ENCODE measurements at regions not wholly inside any gene's neighbourhood (a gene's known extent, or its start where the extent isn't known, plus 50 kb on each side); places are given as distances from the start of the nearest gene placed in this dataset.

GRCh38 chr2:164079258-164079657, 343.4 kb upstream of the FIGN start:
- DNase-seq, result no peak

DNA sequence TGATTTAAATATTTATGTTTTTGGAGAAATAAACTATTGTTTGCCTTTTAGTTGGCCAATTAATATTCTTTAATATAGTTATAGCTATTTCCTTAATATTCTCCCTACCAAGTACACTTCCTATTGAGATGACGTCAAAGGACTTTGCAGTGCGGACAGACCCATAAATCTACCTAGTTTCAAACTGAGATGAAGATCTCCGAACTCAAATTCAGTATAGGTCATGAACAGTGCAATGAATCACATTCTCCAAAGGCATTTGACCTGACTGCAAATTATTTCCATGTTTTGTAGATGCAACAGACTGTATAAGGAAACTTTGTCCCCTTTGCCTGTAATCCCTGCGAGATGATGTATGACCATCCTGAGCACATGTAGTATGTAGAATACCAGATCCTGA, 342.6 kb upstream of the FIGN start:
- DNase-seq, result no peak

- DNase-seq, result peak; percentile 56
These were observed 337.6 kb upstream of the FIGN start for GRCh38 chr2:164073101-164074074.

GRCh38 chr2:164069540-164069939, 333.7 kb upstream of the FIGN start:
- DNase-seq, result no peak

GRCh38 chr2:164068063-164068462, 332.3 kb upstream of the FIGN start:
- no peak for DNase-seq

DNA sequence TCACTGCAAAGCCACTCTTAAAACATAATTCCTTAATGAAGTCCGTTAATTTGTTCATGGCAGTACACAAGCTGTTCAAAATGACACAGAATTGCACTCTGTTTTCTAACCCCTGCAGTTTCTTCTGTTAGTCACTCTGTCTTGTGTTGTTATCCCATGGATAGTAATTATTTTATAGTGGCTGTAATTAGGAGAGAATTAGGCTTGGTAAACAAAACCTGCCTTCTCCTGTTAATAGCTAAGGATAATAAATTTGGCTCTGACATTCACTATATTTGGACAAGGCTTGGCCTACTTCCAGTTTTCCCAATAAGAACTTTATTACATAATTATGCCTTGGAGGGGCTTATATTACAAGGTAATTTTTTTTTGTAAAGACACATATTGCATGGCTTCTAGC, 330.3 kb upstream of the FIGN start:
- no peak for DNase-seq

GRCh38 chr2:164065038-164065437, 329.2 kb upstream of the FIGN start:
- DNase-seq, result no peak

- no peak for DNase-seq
These were observed 325.4 kb upstream of the FIGN start for GRCh38 chr2:164061129-164061746.

DNA sequence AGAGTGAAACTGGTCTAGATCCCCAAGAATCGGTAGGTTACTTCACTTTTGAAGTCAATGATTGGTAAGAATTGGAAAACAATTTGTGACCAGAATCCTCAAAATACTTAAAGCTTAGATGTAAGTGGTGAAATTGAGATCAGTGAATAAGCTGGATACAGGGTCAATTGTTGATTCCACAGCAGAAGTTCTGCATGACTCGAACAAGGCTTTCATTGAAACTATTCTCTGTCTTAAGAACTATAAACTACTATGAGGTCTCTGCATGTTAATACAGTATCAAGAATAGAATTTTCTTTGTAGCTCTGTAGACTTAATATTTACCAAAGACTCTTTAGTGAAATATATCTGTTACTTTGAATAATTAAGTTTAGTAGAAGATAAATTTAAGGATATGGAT, 324.2 kb upstream of the FIGN start:
- no peak for DNase-seq

- DNase-seq, result no peak
These were observed 319.8 kb upstream of the FIGN start for GRCh38 chr2:164055623-164056022.

DNA sequence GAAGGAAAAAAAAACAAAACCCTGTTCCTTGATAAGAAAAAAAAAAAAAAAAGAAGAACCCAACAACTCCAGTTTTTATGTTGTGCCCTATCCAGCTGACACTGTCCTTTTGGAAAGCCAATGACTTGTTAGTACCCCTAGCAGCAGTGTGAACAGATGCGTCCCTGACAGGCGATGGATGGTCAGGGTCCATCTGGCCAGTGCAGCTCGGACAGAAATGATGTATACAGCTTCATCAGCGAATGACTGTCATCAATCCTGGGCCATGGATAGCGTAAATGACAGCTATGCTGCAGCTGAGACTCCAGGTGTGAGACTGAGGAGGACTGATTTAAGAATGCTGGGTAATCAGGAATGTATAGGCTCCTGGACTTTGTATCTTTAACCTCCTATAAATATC, 318.8 kb upstream of the FIGN start:
- no peak for DNase-seq

DNA sequence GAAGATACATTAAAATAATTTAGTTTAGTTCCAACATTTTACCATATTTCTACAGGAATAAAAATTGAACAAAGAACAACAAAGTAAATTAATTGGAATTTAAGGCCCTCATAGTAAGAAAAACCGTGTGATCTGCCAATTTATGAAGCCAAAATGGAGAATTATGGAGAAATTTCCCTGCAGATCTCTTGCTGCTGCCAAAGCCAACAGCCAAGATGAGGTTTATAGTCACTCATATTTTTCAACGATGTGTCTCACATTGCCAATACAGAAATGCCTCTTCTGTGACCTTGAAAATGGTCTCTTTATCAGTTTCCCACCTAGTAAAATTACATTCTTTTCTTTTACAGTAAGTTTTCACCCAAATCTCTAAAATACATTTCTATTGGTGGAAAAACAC, 317.2 kb upstream of the FIGN start:
- DNase-seq, result no peak

DNA sequence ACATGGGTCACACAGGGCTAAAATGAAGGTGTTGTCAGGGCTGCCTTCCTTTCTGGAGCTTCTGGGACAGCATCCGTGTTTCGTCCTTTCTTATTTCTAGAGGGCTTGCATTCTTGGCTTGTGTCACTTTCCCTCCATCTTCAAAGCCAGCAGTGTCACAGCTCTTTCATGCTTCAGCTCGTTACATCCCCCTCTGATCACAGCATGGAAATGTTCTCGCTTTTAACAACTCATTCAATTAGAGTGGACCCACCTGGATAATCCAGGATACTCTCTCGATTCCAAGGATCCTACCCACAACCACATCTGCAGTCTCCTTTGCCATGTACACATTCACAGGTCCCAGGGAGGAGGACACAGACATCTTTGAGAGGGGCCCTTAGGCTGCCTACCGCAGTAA, 316.2 kb upstream of the FIGN start:
- no peak for DNase-seq

DNA sequence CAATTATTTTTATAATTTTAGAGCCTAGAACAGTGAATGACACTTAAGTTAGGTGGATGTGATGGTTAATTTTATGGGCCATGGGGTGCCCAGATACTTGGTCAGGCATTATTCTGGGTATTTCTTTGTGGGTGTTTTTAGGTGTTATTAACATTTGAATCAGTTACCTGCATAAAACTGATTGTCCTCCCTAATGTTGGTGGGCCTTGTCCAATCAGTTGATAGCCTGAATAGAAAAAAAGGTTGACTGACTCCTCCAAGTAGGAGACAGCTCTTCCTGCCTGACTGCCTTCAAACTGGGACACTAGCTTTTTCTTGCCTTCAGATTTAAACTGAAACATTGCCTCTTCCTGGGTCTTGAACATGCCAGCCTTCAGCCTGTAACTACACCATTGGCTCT, 312.9 kb upstream of the FIGN start:
- no peak for DNase-seq

DNA sequence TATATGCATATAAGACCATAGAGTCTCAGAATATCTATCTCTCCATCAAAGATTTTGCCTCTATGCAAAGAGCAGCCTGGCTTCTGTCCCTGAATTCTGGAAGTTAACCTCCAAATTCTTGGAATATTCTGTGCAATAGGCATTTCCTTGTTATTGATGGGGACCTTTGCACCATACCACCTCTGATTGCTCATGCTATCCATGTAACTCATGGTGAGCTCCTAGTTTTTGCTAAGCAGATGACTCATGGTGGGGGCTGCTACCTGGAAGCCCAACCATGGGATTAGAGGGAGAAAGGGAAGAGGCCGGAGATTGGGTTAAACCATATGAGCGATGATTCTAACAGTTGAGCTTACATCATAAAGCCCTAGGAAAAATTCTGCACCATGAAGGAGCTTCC, 310.2 kb upstream of the FIGN start:
- no peak for DNase-seq

GRCh38 chr2:164044622-164045021, 308.8 kb upstream of the FIGN start:
- no peak for DNase-seq

DNA sequence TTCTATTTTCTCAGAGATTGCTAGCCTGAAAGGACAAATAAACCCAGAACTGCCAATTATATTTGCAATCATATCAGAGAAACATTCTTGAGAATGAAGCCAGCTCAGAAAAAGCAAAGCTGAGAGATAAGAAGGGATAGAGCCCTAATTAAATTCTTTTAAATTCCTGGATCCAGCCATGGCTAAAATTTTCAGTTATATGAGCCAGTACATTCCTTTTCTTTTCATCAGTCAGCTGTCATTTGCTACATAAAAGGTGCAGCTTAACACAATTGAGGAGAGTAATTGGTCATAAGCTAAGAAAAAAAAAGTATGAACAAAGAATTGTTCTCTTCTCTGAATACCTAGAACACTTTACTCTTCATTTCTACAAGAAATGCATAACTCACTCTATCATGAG, 303.5 kb upstream of the FIGN start:
- no peak for DNase-seq

- no peak for DNase-seq
These were observed 297.2 kb upstream of the FIGN start for GRCh38 chr2:164032995-164033394.

DNA sequence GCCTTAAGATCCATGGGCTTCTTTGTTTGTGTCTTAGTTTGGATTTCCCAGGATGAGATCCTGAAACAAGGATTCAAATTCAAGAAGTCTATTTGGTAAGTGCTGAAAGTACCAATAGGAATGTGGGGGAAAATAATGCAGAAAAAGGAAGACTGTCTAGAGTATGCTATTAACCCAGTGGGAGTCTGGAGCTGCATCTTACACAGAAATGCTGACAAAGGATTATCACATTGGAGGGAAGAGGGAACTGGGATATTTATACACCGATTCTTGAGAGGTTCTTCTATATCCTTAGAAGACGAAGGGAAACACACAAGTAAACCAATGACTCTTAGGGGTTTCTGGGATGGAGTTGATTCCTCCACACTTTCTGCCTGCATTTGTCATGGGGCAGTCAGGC, 294.8 kb upstream of the FIGN start:
- DNase-seq, result no peak

GRCh38 chr2:164028814-164029534, 293.2 kb upstream of the FIGN start:
- DNase-seq, result no peak

DNA sequence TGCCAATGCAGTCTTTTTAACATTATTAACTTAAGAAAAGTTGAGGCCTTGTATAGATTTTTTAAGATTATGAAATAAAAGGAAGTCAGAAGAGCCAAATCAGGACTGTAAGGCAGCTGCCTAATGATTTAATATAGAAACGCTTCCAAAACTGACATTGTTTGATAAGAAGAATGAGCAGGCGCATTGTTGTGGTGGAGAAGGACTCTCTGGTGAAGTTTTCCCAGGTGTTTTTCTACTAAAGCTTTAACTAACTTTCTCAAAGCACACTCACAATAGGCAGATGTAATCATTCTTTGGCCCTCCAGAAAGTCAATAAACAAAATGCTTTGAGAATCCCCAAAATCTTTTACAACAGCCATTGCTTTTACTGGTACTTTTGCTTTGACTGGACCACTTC, 288.6 kb upstream of the FIGN start:
- DNase-seq, result no peak

DNA sequence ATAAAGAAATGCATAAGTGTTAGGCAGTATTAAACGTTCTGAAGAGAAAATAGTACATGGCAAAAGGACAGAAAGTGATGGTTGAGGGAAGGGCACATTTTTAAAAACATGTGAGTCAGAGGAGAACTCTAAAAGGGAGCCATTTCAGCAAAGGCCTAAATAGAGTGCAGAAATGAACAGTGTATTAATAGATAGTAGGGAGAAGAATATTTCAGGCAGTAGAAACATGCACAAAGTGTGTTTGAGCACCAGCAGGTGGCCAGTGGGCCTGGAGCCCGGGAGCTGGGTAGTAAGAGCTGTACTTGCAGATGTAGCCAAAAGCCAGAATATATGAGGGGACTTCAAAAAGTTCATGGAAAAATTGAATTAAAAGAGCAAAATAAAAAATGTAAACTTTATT, 288.1 kb upstream of the FIGN start:
- DNase-seq, result no peak

DNA sequence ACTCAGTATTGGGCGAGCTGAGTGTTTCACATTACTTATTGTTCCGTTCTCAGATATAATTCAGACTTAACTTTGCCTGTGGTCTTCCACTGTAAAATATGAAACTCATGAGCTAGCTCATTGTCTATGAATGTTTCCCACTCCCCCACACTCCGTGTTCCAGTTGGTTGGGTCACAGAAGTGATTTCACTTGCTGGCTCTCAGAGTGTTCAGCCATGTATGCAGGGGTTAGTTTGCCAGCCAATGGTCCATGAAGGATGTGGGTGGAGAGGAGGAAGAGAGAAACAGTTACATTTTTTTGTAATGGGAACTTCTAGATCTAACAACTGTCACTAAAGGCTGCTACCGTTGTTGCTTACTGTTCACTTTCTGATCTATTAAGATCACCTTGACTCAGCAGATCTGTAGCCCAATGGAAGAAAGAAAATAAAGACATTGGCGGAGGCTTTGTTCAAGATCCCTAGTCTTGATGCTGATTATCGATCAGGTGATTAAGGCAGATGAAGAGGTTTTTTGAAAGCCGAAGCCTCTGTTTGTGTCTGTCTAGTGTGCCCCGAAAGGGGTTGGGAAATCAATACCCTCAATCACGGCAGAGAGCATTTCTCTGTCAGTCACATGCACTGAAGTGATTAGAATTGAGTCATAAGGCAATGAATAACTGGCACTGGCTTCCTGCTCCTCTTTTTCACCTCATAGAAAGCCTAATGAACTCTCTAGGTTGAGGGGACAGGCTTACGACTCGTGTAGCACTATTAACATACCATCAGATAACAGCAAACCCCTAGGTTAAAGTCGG, 279.7 kb upstream of the FIGN start:
- DNase-seq, result no peak
